Hepatocyte (in vitro differentiated cells): ENCODE measurements at regions not wholly inside any gene's neighbourhood (a gene's known extent, or its start where the extent isn't known, plus 50 kb on each side); places are given as distances from the start of the nearest gene placed in this dataset.

Source experiments
- DNase-seq: peaks from one replicate; pipeline ENCODE4 v3.0.0-alpha.2; 2016; ENCODE audit warnings: low spot score
- H2AFZ ChIP-seq: fragments of 200-600 bp; sonication (generic); 2 replicates; pipeline ENCODE4 v1.6.0; 2016; ENCODE audit warnings: antibody characterized with exemption, mild to moderate bottlenecking
- H3K27ac ChIP-seq: fragments of 200-600 bp; sonication (generic); 2 replicates; pipeline ENCODE4 v1.5.1; 2016; ENCODE audit warnings: mild to moderate bottlenecking
- H3K27me3 ChIP-seq: fragments of 200-600 bp; sonication (generic); 2 replicates; pipeline ENCODE4 v1.6.1; 2016
- H3K36me3 ChIP-seq: fragments of 200-600 bp; sonication (generic); replicated peaks from 2 replicates; pipeline ENCODE4 v1.5.1; 2016; ENCODE audit warnings: low read depth; ENCODE audit not compliant: insufficient read depth
- H3K4me1 ChIP-seq: fragments of 200-600 bp; sonication (generic); 2 replicates; pipeline ENCODE4 v1.5.1; 2016; ENCODE audit warnings: mild to moderate bottlenecking, moderate library complexity; ENCODE audit not compliant: insufficient read depth
- H3K4me2 ChIP-seq: fragments of 200-600 bp; sonication (generic); 2 replicates; pipeline ENCODE4 v1.6.0; 2016
- H3K4me3 ChIP-seq: fragments of 200-600 bp; sonication (generic); 2 replicates; pipeline ENCODE4 v1.5.1; 2016; ENCODE audit warnings: mild to moderate bottlenecking
- H3K79me2 ChIP-seq: fragments of 200-600 bp; sonication (generic); 2 replicates; pipeline ENCODE4 v1.6.0; 2017; ENCODE audit warnings: mild to moderate bottlenecking
- H3K9me2 ChIP-seq: fragments of 200-600 bp; sonication (generic); replicated peaks from 2 replicates; pipeline ENCODE4 v1.6.0; 2017; ENCODE audit warnings: mild to moderate bottlenecking; ENCODE audit not compliant: insufficient read depth
- H3K9me3 ChIP-seq: fragments of 200-600 bp; sonication (generic); 2 replicates; pipeline ENCODE4 v1.5.1; 2016; ENCODE audit warnings: low read depth, mild to moderate bottlenecking
- H4K20me1 ChIP-seq: fragments of 200-600 bp; sonication (generic); 2 replicates; pipeline ENCODE4 v1.6.0; 2016; ENCODE audit warnings: mild to moderate bottlenecking; ENCODE audit not compliant: insufficient read depth, poor library complexity, severe bottlenecking
- EZH2 ChIP-seq: fragments of 200-600 bp; sonication (generic); IDR thresholded peaks from 2 replicates; pipeline ENCODE4 v1.6.1; 2016; ENCODE audit warnings: antibody characterized with exemption, mild to moderate bottlenecking, borderline replicate concordance
- EZH2phosphoT487 ChIP-seq: fragments of 200-600 bp; sonication (generic); IDR thresholded peaks from one replicate; pipeline ENCODE4 v1.6.1; 2018; ENCODE audit warnings: antibody characterized with exemption, mild to moderate bottlenecking, low read depth, moderate library complexity; ENCODE audit not compliant: unreplicated experiment, severe bottlenecking
- WGBS: methylation state at CpG from one replicate; pipeline ENCODE4 v1.1.6; 2016; ENCODE audit warnings: low lambda C conversion rate; ENCODE audit errors: missing lambda C conversion rate; 5-methylcytosine and 5-hydroxymethylcytosine counted together
- TF ChIP-seq, protein P1 (sequence below): fragments of 200-600 bp; sonication (generic); IDR thresholded peaks from 2 replicates; pipeline ENCODE4 v1.5.1; 2016; ENCODE audit warnings: antibody characterized with exemption, mild to moderate bottlenecking; ENCODE audit not compliant: poor library complexity

DNA sequence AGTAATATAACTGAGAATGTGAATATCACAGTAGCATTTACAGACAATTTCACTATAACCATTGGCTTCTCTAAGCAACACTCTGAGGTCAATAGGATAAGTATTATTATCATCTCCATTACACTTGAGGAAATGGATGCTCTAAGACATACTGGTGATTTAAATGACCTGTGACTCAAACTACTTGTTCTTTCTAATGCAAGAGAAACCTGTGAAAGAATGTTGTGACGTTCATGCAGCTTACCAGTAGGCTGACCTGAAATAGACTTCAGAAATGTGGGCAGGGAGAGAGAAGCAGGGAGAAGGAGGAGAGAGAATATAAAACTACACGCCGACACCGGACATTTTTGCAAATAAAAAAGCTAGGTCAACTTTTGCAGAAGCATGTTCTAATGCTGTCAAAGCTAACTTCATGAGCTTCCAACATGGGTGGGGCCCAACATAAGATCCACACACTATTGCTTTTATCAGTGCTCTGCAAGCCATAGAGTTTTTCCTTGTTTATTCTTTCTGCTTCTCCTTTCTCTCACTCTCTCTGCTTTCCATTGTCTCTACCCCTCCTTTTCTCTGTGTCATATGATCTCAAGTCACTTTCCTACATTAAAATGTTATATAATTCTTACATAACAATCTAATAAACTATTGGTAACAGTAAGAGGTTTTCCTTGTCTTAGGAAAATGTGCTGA, 217.6 kb upstream of the FN1 start:
- Histone ChIP-seq H3K27me3 (no peaks in the 10 kb centered on the region), H3K36me3 (no peaks in the 10 kb centered on the region), H3K4me1 (peaks cover 8% of the 10 kb centered on the region), H3K79me2 (no peaks in the 10 kb centered on the region), H3K27ac (peak overlapping the region; percentile 46), H2AFZ (no peak overlapping the region), H3K9me3 (no peaks in the 10 kb centered on the region), H3K4me3 (no peak overlapping the region), H4K20me1 (no peaks in the 10 kb centered on the region), H3K9me2 (no peaks in the 10 kb centered on the region), H3K4me2 (peak overlapping the region; percentile 33)
- 46% methylated on average over 3 of the region's 4 CpGs for WGBS
- DNase-seq, result no peak
- TF ChIP-seq EZH2 (no peak), EZH2phosphoT487 (no peak)

DNA sequence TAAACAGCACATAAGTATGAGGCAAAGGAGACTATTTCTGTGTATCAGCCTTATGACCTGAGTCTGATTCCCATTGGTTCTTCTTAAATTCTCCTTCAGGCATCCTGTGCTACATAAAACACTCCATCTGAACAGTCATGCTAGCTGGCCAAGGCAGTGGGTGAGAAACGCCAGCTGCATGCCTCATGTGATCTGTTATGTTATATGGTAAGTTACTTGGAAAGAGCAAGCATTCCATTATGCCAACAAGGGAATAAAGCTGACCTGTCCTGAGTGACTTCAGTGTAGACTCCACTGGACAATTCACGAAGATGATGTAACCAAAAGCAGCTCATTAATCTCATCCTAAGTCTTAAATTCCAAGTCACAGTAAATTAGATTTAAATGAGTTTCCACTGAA, 216.5 kb upstream of the FN1 start:
- Histone ChIP-seq H3K9me3 (no peaks in the 10 kb centered on the region), H3K4me1 (peaks cover 8% of the 10 kb centered on the region), H4K20me1 (no peaks in the 10 kb centered on the region), H3K9me2 (no peaks in the 10 kb centered on the region), H3K79me2 (no peaks in the 10 kb centered on the region), H2AFZ (no peak overlapping the region), H3K27ac (peak overlapping the region; percentile 46), H3K27me3 (no peaks in the 10 kb centered on the region), H3K36me3 (no peaks in the 10 kb centered on the region), H3K4me2 (no peak overlapping the region), H3K4me3 (no peak overlapping the region)
- no peak for DNase-seq
- WGBS, result 85% methylated on average over 2 of the region's 2 CpGs
- no peak for TF ChIP-seq EZH2phosphoT487
- TF ChIP-seq, protein P1, sequence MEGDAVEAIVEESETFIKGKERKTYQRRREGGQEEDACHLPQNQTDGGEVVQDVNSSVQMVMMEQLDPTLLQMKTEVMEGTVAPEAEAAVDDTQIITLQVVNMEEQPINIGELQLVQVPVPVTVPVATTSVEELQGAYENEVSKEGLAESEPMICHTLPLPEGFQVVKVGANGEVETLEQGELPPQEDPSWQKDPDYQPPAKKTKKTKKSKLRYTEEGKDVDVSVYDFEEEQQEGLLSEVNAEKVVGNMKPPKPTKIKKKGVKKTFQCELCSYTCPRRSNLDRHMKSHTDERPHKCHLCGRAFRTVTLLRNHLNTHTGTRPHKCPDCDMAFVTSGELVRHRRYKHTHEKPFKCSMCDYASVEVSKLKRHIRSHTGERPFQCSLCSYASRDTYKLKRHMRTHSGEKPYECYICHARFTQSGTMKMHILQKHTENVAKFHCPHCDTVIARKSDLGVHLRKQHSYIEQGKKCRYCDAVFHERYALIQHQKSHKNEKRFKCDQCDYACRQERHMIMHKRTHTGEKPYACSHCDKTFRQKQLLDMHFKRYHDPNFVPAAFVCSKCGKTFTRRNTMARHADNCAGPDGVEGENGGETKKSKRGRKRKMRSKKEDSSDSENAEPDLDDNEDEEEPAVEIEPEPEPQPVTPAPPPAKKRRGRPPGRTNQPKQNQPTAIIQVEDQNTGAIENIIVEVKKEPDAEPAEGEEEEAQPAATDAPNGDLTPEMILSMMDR, result no peak
- no peak for TF ChIP-seq EZH2

DNA sequence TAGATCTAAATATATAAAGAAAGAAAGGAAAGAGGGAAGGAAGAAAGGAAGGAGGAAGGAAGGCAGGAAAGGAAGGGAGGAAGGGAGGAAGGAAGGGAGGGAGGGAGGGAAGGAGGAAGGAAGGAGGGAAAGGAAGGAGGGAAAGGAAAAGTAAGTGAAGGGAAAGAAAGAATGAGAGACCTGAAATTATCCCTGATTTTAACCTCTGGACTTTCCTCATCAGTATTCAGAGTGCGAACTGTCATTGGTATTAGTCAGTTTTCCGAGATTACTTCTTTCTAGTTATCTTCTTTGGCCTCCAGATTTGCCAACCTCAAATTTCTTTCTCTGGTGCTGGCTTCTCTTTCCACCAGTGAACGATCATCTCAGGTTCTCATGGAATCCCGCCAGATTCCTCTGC, 215.5 kb upstream of the FN1 start:
- 100% methylated on average over 4 of the region's 4 CpGs for WGBS
- Histone ChIP-seq H3K9me3 (no peaks in the 10 kb centered on the region), H4K20me1 (no peaks in the 10 kb centered on the region), H3K79me2 (no peaks in the 10 kb centered on the region), H3K27me3 (no peaks in the 10 kb centered on the region), H3K4me1 (peaks cover 8% of the 10 kb centered on the region), H3K9me2 (no peaks in the 10 kb centered on the region), H3K27ac (no peak overlapping the region), H3K36me3 (no peaks in the 10 kb centered on the region), H3K4me2 (no peak overlapping the region), H3K4me3 (no peak overlapping the region), H2AFZ (no peak overlapping the region)
- TF ChIP-seq EZH2 (no peak), EZH2phosphoT487 (no peak)
- TF ChIP-seq, protein P1, result no peak
- DNase-seq, result no peak

DNA sequence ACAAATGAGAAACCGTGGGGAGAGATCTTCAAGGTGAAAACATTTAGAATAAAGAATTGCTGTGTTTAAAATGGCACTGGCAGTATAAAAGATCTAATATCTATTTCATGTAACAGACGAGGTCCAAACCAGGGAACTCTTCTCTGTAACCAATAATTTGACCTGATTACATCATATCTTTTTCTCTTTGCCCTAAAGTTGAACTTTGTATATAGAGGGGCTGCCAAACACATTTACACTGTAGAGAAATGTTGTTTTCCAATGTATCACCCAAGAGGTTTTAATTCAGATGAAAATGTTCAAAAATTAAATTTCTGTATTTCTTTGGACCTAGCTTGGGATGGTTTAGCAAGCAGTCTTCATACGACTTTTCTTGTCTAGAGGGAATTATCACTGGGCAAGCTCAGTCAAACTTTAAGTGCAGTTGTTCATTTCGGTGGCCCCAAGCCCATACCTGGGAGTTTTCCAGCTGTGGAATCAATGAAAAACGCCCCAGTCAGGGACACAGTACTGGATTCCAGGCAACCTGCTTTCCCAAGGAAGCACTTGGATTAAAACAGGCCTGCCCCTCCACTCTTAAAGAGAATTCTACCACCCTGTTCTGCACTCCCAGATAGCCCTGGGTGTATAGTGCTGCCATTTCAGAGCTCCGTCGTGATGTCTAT, 208.5 kb upstream of the FN1 start:
- Histone ChIP-seq H3K36me3 (no peaks in the 10 kb centered on the region), H3K79me2 (no peaks in the 10 kb centered on the region), H3K27me3 (no peaks in the 10 kb centered on the region), H3K27ac (no peak overlapping the region), H4K20me1 (no peaks in the 10 kb centered on the region), H3K9me3 (no peaks in the 10 kb centered on the region), H3K4me3 (no peak overlapping the region), H2AFZ (no peak overlapping the region), H3K4me1 (no peaks in the 10 kb centered on the region), H3K4me2 (no peak overlapping the region), H3K9me2 (no peaks in the 10 kb centered on the region)
- WGBS, result 91% methylated on average over 7 of the region's 7 CpGs
- no peak for DNase-seq
- no peak for TF ChIP-seq EZH2phosphoT487
- TF ChIP-seq, protein P1, result no peak
- TF ChIP-seq EZH2, result no peak
